Lower lobe of right lung (tissue), 2 donors: ENCODE measurements at regions not wholly inside any gene's neighbourhood (a gene's known extent, or its start where the extent isn't known, plus 50 kb on each side); places are given as distances from the start of the nearest gene placed in this dataset.

Experiments
- ATAC-seq, 2 donors: fragments of 200-7000 bp; cut with Tn5 transposase; one replicate each; pipeline ENCODE4 v1.9.1; 2020 to 2022; ENCODE audit warnings: mild to moderate bottlenecking in 2 of 2, moderate library complexity in 2 of 2
- DNase-seq: peaks from one replicate; pipeline ENCODE4 v3.0.0-alpha.2; 2020
- H3K27ac ChIP-seq: fragments of 200-600 bp; one replicate; pipeline ENCODE4 v1.8.0; 2022
- H3K27me3 ChIP-seq: fragments of 200-600 bp; one replicate; pipeline ENCODE4 v1.8.0; 2022; ENCODE audit warnings: low read depth
- H3K36me3 ChIP-seq: fragments of 200-600 bp; one replicate; pipeline ENCODE4 v1.8.0; 2022; ENCODE audit warnings: mild to moderate bottlenecking
- H3K4me1 ChIP-seq: fragments of 200-600 bp; one replicate; pipeline ENCODE4 v1.8.0; 2022
- H3K4me3 ChIP-seq: fragments of 200-600 bp; one replicate; pipeline ENCODE4 v1.8.0; 2022; ENCODE audit warnings: mild to moderate bottlenecking
- H3K9me3 ChIP-seq: fragments of 200-600 bp; one replicate; pipeline ENCODE4 v1.8.0; 2022
- CTCF ChIP-seq: fragments of 200-600 bp; IDR thresholded peaks from one replicate; pipeline ENCODE4 v1.8.0; 2022; ENCODE audit warnings: antibody characterized with exemption, mild to moderate bottlenecking
- intact Hi-C: fragments of 100-400 bp; cut with DNase I; formaldehyde crosslinking; loops from one replicate; pipeline ENCODE4 v1.11.0; 2022
- donor health status: DM: no; HTN: yes; CAD: no; lungs with severe emphysema.

GRCh38 chr7:42590771-42591310 is 321.0 kb downstream of the C7orf25 start:
- Histone ChIP-seq H3K27me3 (no peaks in the 10 kb centered on the region), H3K36me3 (no peaks in the 10 kb centered on the region), H3K27ac (no peak overlapping the region), H3K4me1 (no peaks in the 10 kb centered on the region), H3K4me3 (no peak overlapping the region), H3K9me3 (no peaks in the 10 kb centered on the region)
- intact Hi-C loops = no loop called here
- ATAC-seq = no peak
- no peak for DNase-seq
- no peak for TF ChIP-seq CTCF

- H3K4me1 ChIP-seq = no peaks in the 10 kb centered on the region
- no peaks in the 10 kb centered on the region for H3K27me3 ChIP-seq
- peaks cover 2% of the 10 kb centered on the region for H3K9me3 ChIP-seq
- DNase-seq (no peak), ATAC-seq (no peak)
- H3K36me3 ChIP-seq = no peaks in the 10 kb centered on the region
- no peak for TF ChIP-seq CTCF
- H3K4me3 ChIP-seq = no peak overlapping the region
- no peak overlapping the region for H3K27ac ChIP-seq
- intact Hi-C loops = no loop called here
These were observed 323.0 kb downstream of the C7orf25 start for GRCh38 chr7:42588876-42589275.

- Histone ChIP-seq H3K9me3 (peaks cover 2% of the 10 kb centered on the region), H3K27me3 (no peaks in the 10 kb centered on the region), H3K36me3 (no peaks in the 10 kb centered on the region), H3K27ac (no peak overlapping the region), H3K4me1 (no peaks in the 10 kb centered on the region), H3K4me3 (no peak overlapping the region)
- no peak for DNase-seq
- intact Hi-C loops = no loop called here
- ATAC-seq = no peak
- no peak for TF ChIP-seq CTCF
These were observed 324.1 kb downstream of the C7orf25 start for GRCh38 chr7:42587806-42588205.

GRCh38 chr7:42580061-42580460 is 331.8 kb downstream of the C7orf25 start:
- DNase-seq (no peak), ATAC-seq (no peak)
- TF ChIP-seq CTCF = no peak
- H3K4me1 ChIP-seq = peaks cover 7% of the 10 kb centered on the region
- H3K27ac ChIP-seq = no peak overlapping the region
- intact Hi-C loops = no loop called here
- no peaks in the 10 kb centered on the region for H3K36me3 ChIP-seq
- H3K27me3 ChIP-seq = no peaks in the 10 kb centered on the region
- H3K9me3 ChIP-seq = peaks cover 11% of the 10 kb centered on the region
- no peak overlapping the region for H3K4me3 ChIP-seq

GRCh38 chr7:42575171-42575570 is 336.7 kb downstream of the C7orf25 start:
- Histone ChIP-seq H3K27ac (no peak overlapping the region), H3K36me3 (no peaks in the 10 kb centered on the region), H3K9me3 (peaks cover 8% of the 10 kb centered on the region), H3K4me3 (no peak overlapping the region), H3K27me3 (no peaks in the 10 kb centered on the region), H3K4me1 (peaks cover 28% of the 10 kb centered on the region)
- intact Hi-C loops = no loop called here
- ATAC-seq = no peak
- DNase-seq = no peak
- no peak for TF ChIP-seq CTCF

GRCh38 chr7:42574685-42575084 is 337.2 kb downstream of the C7orf25 start:
- intact Hi-C loops = no loop called here
- no peak for TF ChIP-seq CTCF
- Histone ChIP-seq H3K36me3 (no peaks in the 10 kb centered on the region), H3K9me3 (peaks cover 8% of the 10 kb centered on the region), H3K27ac (no peak overlapping the region), H3K4me1 (peaks cover 28% of the 10 kb centered on the region), H3K27me3 (no peaks in the 10 kb centered on the region), H3K4me3 (no peak overlapping the region)
- DNase-seq = no peak
- ATAC-seq = peak in 1 of 2 donors; percentile 67
